ENCODE measurements at regions not wholly inside any gene's neighbourhood (a gene's known extent, or its start where the extent isn't known, plus 50 kb on each side); places are given as distances from the start of the nearest gene placed in this dataset.

GRCh38 chr7:140242057-140243031 is 65.6 kb upstream of the KDM7A start:
- DNase-seq (ENCODE audit: low spot score): no peak

- DNase-seq (ENCODE audit: low spot score): no peak
These were observed 62.8 kb upstream of the KDM7A start for GRCh38 chr7:140239653-140239935.

- DNase-seq (ENCODE audit: low spot score): no peak
These were observed 62.2 kb upstream of the KDM7A start for GRCh38 chr7:140238778-140239652.

- no peak for DNase-seq (ENCODE audit: low spot score)
These were observed 60.6 kb upstream of the KDM7A start for GRCh38 chr7:140237390-140237789.

GRCh38 chr7:140236626-140237025 is 59.8 kb upstream of the KDM7A start:
- no peak for DNase-seq (ENCODE audit: low spot score)

- DNase-seq (ENCODE audit: low spot score): no peak
These were observed 58.3 kb upstream of the KDM7A start for GRCh38 chr7:140235114-140235513.

GRCh38 chr7:140232957-140233917 is 56.5 kb upstream of the KDM7A start:
- DNase-seq (ENCODE audit: low spot score): no peak

GRCh38 chr7:140231771-140232491 is 55.1 kb upstream of the KDM7A start:
- peak; percentile 57 for DNase-seq (ENCODE audit: low spot score)

GRCh38 chr7:140230861-140231770 is 54.3 kb upstream of the KDM7A start:
- peak; percentile 57 for DNase-seq (ENCODE audit: low spot score)

- DNase-seq (ENCODE audit: low spot score): peak; percentile 76
These were observed 53.7 kb upstream of the KDM7A start for GRCh38 chr7:140230516-140230860.

GRCh38 chr7:140229591-140230515 is 53.1 kb upstream of the KDM7A start:
- DNase-seq (ENCODE audit: low spot score): peak; percentile 85

- DNase-seq (ENCODE audit: low spot score): peak; percentile 30
These were observed 52.3 kb upstream of the KDM7A start for GRCh38 chr7:140229101-140229525.

Measured in CD4-positive, alpha-beta T cell treated with Interleukin-6 at 100 ng/mL for 8 hours (primary cell).